H1 (cell line): ENCODE measurements at regions not wholly inside any gene's neighbourhood (a gene's known extent, or its start where the extent isn't known, plus 50 kb on each side); places are given as distances from the start of the nearest gene placed in this dataset.

ENCODE experiments used
- CTCF ChIA-PET: fragments of 300-600 bp; sonication (Branson Sonifier 250); formaldehyde crosslinking; loops from one replicate; lab custom pipeline; 2021; ENCODE audit not compliant: partially characterized antibody; lab: Charles Lee
- POLR2A ChIA-PET: fragments of 300-600 bp; sonication (Branson Sonifier 250); formaldehyde crosslinking; loops from one replicate; lab custom pipeline; 2021; ENCODE audit warnings: inconsistent platforms; ENCODE audit not compliant: partially characterized antibody; lab: Charles Lee
- DNase-seq, 2 experiments: peaks; one replicate each; pipeline versions ENCODE4 v3.0.0 to v3.0.0-alpha.2; 2010 to 2022; ENCODE audit warnings: low spot score in 2 of 2, low read depth in 1 of 2, mixed read lengths in 1 of 2
- FAIRE-seq: peaks from 2 replicates; lab custom pipeline; 2011; peaks lifted over from hg19 to GRCh38; lab: Jason Lieb, UNC
- H2AFZ ChIP-seq: 2 replicates; pipeline ENCODE4 v1.8.1; 2012; ENCODE audit warnings: low read length, inconsistent platforms
- H2AK5ac ChIP-seq: 2 replicates; pipeline ENCODE4 v1.6.1; 2013; ENCODE audit warnings: low read depth, low read length
- H2BK120ac ChIP-seq: replicated peaks from 2 replicates; pipeline ENCODE3; 2013; ENCODE audit warnings: low read depth, low read length, inconsistent platforms
- H2BK12ac ChIP-seq: 2 replicates; pipeline ENCODE4 v1.6.1; 2013; ENCODE audit warnings: low read depth, low read length
- H2BK15ac ChIP-seq: 2 replicates; pipeline ENCODE4 v1.6.1; 2013; ENCODE audit warnings: low read length
- H2BK20ac ChIP-seq: 2 replicates; pipeline ENCODE4 v1.6.1; 2013; ENCODE audit warnings: low read length
- H2BK5ac ChIP-seq: 2 replicates; pipeline ENCODE4 v1.6.1; 2013; ENCODE audit warnings: low read depth, low read length
- H3K14ac ChIP-seq: 2 replicates; pipeline ENCODE4 v1.6.1; 2013; ENCODE audit warnings: inconsistent platforms; ENCODE audit not compliant: insufficient read length
- H3K18ac ChIP-seq: 2 replicates; pipeline ENCODE4 v1.6.1; 2013; ENCODE audit warnings: low read length; ENCODE audit errors: extremely low read depth
- H3K23ac ChIP-seq: 2 replicates; pipeline ENCODE4 v1.6.1; 2013; ENCODE audit warnings: inconsistent platforms; ENCODE audit not compliant: insufficient read length
- H3K23me2 ChIP-seq: 2 replicates; pipeline ENCODE4 v1.6.1; 2013; ENCODE audit warnings: low read depth, low read length
- H3K27ac ChIP-seq: 2 replicates; pipeline ENCODE4 v1.6.1; 2011; ENCODE audit warnings: low read depth, low read length, inconsistent platforms
- H3K27me3 ChIP-seq, 4 experiments: replicated peaks in 1 of 4; 1 replicate in 1 of 4; 2 replicates in 3 of 4; pipeline versions ENCODE4 v1.6.1 to v1.8.1; 2011 to 2013; ENCODE audit warnings: low read length in 3 of 4, mild to moderate bottlenecking in 3 of 4, inconsistent platforms in 2 of 4, mixed read lengths in 2 of 4, moderate library complexity in 1 of 4; ENCODE audit not compliant: control insufficient read depth in 3 of 4, insufficient read depth in 3 of 4; ENCODE audit errors: extremely low read depth in 1 of 4
- H3K36me3 ChIP-seq, 4 experiments: 2 replicates each; pipeline versions ENCODE4 v1.6.1 to v1.8.1; 2011 to 2013; ENCODE audit warnings: mild to moderate bottlenecking in 4 of 4, low read length in 3 of 4, moderate library complexity in 2 of 4, control low read depth in 1 of 4, inconsistent platforms in 1 of 4; ENCODE audit not compliant: insufficient read depth in 4 of 4, control insufficient read depth in 2 of 4
- H3K4ac ChIP-seq: replicated peaks from 2 replicates; pipeline ENCODE3; 2013; ENCODE audit warnings: low read length, low read depth, mixed read lengths, inconsistent platforms; ENCODE audit not compliant: insufficient read length
- H3K4me1 ChIP-seq, 4 experiments: replicated peaks in 1 of 4; 1 replicate in 1 of 4; 2 replicates in 3 of 4; pipeline versions ENCODE4 v1.6.1 to v1.8.1; 2011 to 2013; ENCODE audit warnings: low read length in 3 of 4, inconsistent platforms in 2 of 4, mixed read lengths in 1 of 4; ENCODE audit not compliant: insufficient read depth in 4 of 4, control insufficient read depth in 3 of 4
- H3K4me2 ChIP-seq, 2 experiments: 2 replicates each; pipeline versions ENCODE4 v1.6.1 to v1.8.1; 2011 to 2013; ENCODE audit warnings: low read depth in 2 of 2, low read length in 2 of 2, control low read depth in 1 of 2, inconsistent platforms in 1 of 2, mild to moderate bottlenecking in 1 of 2; ENCODE audit not compliant: insufficient read depth in 1 of 2
- H3K4me3 ChIP-seq, 4 experiments: fragments of 200-600, 300-600 bp in 1 of 4; sonication (generic), shearing (Covaris generic), sonication (Bioruptor Twin) in 1 of 4; 2 replicates each; pipeline versions ENCODE4 v1.5.1 to v1.8.1; 2011 to 2016; ENCODE audit warnings: low read length in 4 of 4, low read depth in 3 of 4, control low read depth in 2 of 4, inconsistent platforms in 2 of 4, mild to moderate bottlenecking in 2 of 4, mixed read lengths in 1 of 4, moderate library complexity in 1 of 4; ENCODE audit not compliant: insufficient read depth in 2 of 4; ENCODE audit errors: extremely low read depth in 1 of 4
- H3K56ac ChIP-seq: replicated peaks from 2 replicates; pipeline ENCODE3; 2013; ENCODE audit warnings: low read depth, mild to moderate bottlenecking, mixed read lengths, low read length, inconsistent platforms; ENCODE audit not compliant: insufficient read length
- H3K79me1 ChIP-seq: 2 replicates; pipeline ENCODE4 v1.6.1; 2013; ENCODE audit warnings: low read depth, low read length, control low read depth
- H3K79me2 ChIP-seq, 2 experiments: 2 replicates each; pipeline versions ENCODE4 v1.6.1 to v1.8.1; 2012 to 2013; ENCODE audit warnings: low read length in 2 of 2, mild to moderate bottlenecking in 2 of 2, inconsistent platforms in 1 of 2; ENCODE audit not compliant: insufficient read depth in 2 of 2, control insufficient read depth in 1 of 2
- H3K9ac ChIP-seq, 4 experiments: replicated peaks in 1 of 4; 1 replicate in 1 of 4; 2 replicates in 3 of 4; pipeline versions ENCODE4 v1.6.1 to v1.8.1; 2011 to 2013; ENCODE audit warnings: low read depth in 3 of 4, low read length in 3 of 4, control low read depth in 2 of 4, mild to moderate bottlenecking in 2 of 4, moderate library complexity in 2 of 4, inconsistent platforms in 1 of 4; ENCODE audit errors: extremely low read depth in 1 of 4
- H3K9me3 ChIP-seq, 2 experiments: 2 replicates each; pipeline versions ENCODE4 v1.6.1 to v1.8.1; 2012 to 2013; ENCODE audit warnings: mild to moderate bottlenecking in 2 of 2, moderate library complexity in 2 of 2, control low read depth in 1 of 2, inconsistent platforms in 1 of 2, low read depth in 1 of 2, low read length in 1 of 2, mixed read lengths in 1 of 2; ENCODE audit not compliant: insufficient read depth in 2 of 2
- H4K20me1 ChIP-seq, 2 experiments: replicated peaks in 1 of 2; 2 replicates each; pipeline versions ENCODE3 to v1.8.1; 2011 to 2013; ENCODE audit warnings: inconsistent platforms in 2 of 2, low read length in 2 of 2, mild to moderate bottlenecking in 1 of 2; ENCODE audit not compliant: insufficient read depth in 2 of 2, control insufficient read depth in 1 of 2
- H4K5ac ChIP-seq: 2 replicates; pipeline ENCODE4 v1.6.1; 2013; ENCODE audit warnings: low read length, low read depth, mixed read lengths, inconsistent platforms; ENCODE audit not compliant: insufficient read length
- H4K8ac ChIP-seq: 2 replicates; pipeline ENCODE4 v1.8.0; 2013; ENCODE audit warnings: mild to moderate bottlenecking, moderate library complexity, low read length, inconsistent platforms; ENCODE audit not compliant: insufficient read depth; ENCODE audit errors: extremely low read depth
- H4K91ac ChIP-seq: replicated peaks from 2 replicates; pipeline ENCODE3; 2013; ENCODE audit warnings: low read length, mixed read lengths, inconsistent platforms; ENCODE audit not compliant: insufficient read length
- HDAC6 ChIP-seq: IDR thresholded peaks from one replicate; pipeline ENCODE4 v1.7.1; 2012; ENCODE audit warnings: low read depth, mild to moderate bottlenecking, inconsistent platforms, low read length, moderate library complexity
- KDM1A ChIP-seq: fragments of 200-600, 300-600 bp; sonication (generic); IDR thresholded peaks from 2 replicates; pipeline ENCODE4 v1.7.1; 2016; ENCODE audit warnings: mild to moderate bottlenecking, low read length, borderline replicate concordance
- SP1 ChIP-seq: IDR thresholded peaks from 2 replicates; pipeline ENCODE4 v1.6.1; 2011; ENCODE audit warnings: low read depth, low read length
- TAF7 ChIP-seq: optimal IDR thresholded peaks from 2 replicates; pipeline ENCODE3; 2011; ENCODE audit warnings: low read depth, mild to moderate bottlenecking, inconsistent platforms, low read length, moderate library complexity, borderline replicate concordance
- TBP ChIP-seq: IDR thresholded peaks from 2 replicates; pipeline ENCODE4 v1.6.1; 2011; ENCODE audit warnings: low read depth, low read length, improper control_type of control experiment
- WGBS, 2 experiments: shearing (Covaris generic) in 1 of 2; methylation state at CpG; one replicate each; pipeline versions ENCODE4 v1.1.6 to v1.1.7; 2013 to 2015; ENCODE audit warnings: low lambda C conversion rate in 2 of 2, mixed read lengths in 2 of 2, inconsistent platforms in 1 of 2, low coverage in 1 of 2, missing lambda C conversion rate in 1 of 2; ENCODE audit not compliant: insufficient replicate concordance in 2 of 2, insufficient coverage in 1 of 2, insufficient read length in 1 of 2; ENCODE audit errors: extremely low coverage in 1 of 2, missing lambda C conversion rate in 1 of 2; 5-methylcytosine and 5-hydroxymethylcytosine counted together

DNA sequence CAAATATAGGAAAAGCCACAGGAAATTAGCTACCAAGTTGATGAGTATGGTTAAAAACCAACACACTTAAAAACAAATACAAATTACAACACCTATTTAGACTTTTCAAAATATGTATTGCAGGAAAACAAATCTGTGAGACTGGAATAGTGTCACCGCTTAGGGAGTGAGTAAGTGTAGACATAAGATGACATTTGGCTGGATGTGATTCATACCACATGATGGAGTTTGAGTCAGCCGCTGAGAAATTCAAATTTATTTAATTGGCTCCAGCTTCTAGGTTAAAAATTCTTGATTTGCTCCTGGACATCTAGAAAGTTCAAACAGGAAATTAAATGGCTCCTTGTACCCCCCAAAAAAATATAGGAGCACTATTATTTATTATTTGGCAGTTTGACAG is 531.7 kb downstream of the SLITRK1 start:
- Histone ChIP-seq H4K8ac (no peak overlapping the region), H2BK12ac (no peak overlapping the region), H3K27me3 (no peaks in the 10 kb centered on the region), H3K9me3 (no peaks in the 10 kb centered on the region), H3K18ac (no peak overlapping the region), H3K4me2 (no peak overlapping the region), H3K14ac (no peak overlapping the region), H3K4me3 (no peak overlapping the region), H4K20me1 (no peaks in the 10 kb centered on the region), H4K91ac (no peak overlapping the region), H3K56ac (no peak overlapping the region), H2AK5ac (no peak overlapping the region), H2BK5ac (no peak overlapping the region), H3K27ac (no peak overlapping the region), H3K36me3 (no peaks in the 10 kb centered on the region), H3K23ac (no peak overlapping the region), H3K9ac (no peak overlapping the region), H2BK15ac (no peak overlapping the region), H4K5ac (no peak overlapping the region), H2BK120ac (no peak overlapping the region), H2AFZ (no peak overlapping the region), H3K23me2 (no peaks in the 10 kb centered on the region; the same call in 1 of the 2 replicates), H3K4ac (no peak overlapping the region), H3K79me2 (no peaks in the 10 kb centered on the region), H3K79me1 (no peaks in the 10 kb centered on the region), H3K4me1 (no peaks in the 10 kb centered on the region), H2BK20ac (no peak overlapping the region)
- POLR2A ChIA-PET: no interaction called here
- CTCF ChIA-PET: no interaction called here
- FAIRE-seq: no peak
- 95% methylated on average over 2 of the region's 2 CpGs; no CpG with 5 or more reads in 1 of the 2 experiments for WGBS, 2 experiments
- no peak for DNase-seq
- no peak for TF ChIP-seq KDM1A
- no peak for TF ChIP-seq HDAC6
- TF ChIP-seq SP1: no peak
- TF ChIP-seq TAF7: no peak
- no peak for TF ChIP-seq TBP
